SKM-1 treated with dmso at 0.1 percent for 144 hours (cell line): ENCODE measurements at regions not wholly inside any gene's neighbourhood (a gene's known extent, or its start where the extent isn't known, plus 50 kb on each side); places are given as distances from the start of the nearest gene placed in this dataset.
"Not testable (repeated sequence)": the region's sequence is repeated elsewhere in the genome, so short reads cannot be mapped to it uniquely, and the experiment has no call there.

Experiments used
- DNase-seq: peaks from one replicate; lab custom pipeline; 2025; ENCODE audit not compliant: unreplicated experiment; lab: John Stamatoyannopoulos, UW

DNA sequence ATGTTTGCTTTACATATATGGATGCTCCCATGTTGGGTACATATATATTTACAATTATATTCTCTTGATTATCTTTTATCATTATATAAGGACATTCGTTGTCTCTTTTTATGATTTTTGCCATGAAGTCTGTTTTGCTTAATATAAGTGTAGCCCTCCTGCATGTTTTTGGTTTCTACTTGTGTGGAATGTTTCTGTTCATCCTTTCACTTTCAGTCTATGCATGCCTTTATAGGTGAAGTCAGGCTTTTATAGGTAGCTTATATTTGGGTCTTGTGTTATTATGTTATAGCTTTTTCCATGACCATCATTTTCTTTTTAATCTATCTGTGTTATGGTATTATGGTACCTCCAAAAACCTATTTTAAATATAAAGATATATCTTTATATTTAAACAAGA is 612.5 kb upstream of the HS3ST5 start:
- no peak for DNase-seq

GRCh38 chr6:114952229-114952628 is 609.4 kb upstream of the HS3ST5 start:
- DNase-seq: no peak

DNA sequence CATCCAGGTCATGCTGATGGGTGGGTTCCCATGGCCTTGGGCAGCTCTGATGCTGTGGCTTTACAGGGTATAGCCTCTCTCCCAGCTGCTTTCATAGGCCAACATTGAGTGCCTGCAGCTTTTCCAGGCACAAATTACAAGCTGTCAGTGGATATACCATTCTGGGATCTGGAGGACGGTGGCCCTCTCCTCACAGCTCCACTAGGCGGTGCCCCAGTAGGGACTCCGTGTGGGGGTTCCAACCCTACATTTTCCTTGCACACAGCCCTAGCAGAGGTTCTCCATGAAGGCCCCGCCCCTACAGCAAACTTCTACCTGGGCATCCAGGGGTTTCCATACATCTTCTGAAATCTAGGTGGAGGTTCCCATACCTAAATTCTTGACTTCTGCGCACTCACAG is 602.6 kb upstream of the HS3ST5 start:
- DNase-seq: no peak

- DNase-seq: no peak
These were observed 598.3 kb upstream of the HS3ST5 start for GRCh38 chr6:114941078-114941477.

DNA sequence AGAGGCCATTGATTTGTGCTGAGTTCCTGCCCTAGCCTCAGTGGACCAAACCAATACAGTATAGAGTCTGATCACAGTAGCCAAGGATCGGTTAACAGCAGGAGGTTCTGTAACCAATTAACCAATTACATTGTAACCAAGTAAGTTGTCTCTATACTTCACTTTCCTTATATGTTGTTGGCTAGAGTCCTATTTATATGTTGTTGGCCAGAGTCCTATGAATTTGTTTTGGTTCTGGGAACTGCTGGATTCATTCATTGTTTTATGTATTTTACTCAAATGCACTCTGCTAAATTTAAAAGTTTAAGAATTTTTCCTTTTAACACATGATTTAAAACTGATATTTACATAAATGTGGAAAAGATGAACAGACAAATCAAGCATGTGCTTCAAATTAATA is 597.4 kb upstream of the HS3ST5 start:
- no peak for DNase-seq

- DNase-seq: no peak
These were observed 596.8 kb upstream of the HS3ST5 start for GRCh38 chr6:114939630-114940029.

GRCh38 chr6:114936080-114936479 is 593.3 kb upstream of the HS3ST5 start:
- DNase-seq: no peak

DNA sequence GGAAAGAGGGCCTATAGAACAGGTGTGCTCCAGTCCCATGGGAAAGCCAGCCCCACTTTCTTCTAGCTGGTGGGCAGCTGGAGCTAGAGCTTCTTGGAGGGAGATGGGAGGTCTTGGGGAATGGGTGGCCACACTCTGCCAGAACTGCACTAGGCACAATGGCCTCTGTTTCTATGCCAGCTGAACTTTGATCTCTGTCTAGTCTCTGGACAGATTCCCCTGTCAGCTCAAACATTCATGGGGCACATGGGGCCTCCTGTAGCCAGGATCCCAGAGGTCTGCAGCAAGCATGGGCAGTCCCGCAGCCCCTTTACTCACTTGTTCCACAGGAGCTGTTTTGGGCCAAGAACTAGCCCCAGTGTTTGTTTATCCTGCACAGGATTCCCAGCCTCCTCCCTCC is 591.3 kb upstream of the HS3ST5 start:
- no peak for DNase-seq

DNA sequence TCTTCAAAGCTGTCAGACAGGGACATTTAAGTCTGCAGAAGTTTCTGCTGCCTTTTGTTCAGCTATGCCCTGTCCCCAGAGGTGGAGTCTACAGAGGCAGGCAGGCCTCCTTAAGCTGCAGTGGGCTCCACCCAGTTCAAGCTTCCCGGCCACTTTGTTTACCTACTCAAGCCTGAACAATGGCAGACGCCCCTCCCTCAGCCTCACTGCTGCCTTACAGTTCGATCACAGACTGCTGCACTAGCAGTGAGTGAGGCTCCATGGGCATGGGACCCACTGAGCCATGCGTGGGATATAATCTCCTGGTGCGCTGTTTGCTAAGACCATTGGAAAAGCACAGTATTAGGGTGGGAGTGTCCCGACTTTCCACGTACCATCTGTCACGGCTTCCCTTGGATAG is 585.9 kb upstream of the HS3ST5 start:
- DNase-seq: not testable (repeated sequence)

- no peak for DNase-seq
These were observed 563.3 kb upstream of the HS3ST5 start for GRCh38 chr6:114906096-114906495.

DNA sequence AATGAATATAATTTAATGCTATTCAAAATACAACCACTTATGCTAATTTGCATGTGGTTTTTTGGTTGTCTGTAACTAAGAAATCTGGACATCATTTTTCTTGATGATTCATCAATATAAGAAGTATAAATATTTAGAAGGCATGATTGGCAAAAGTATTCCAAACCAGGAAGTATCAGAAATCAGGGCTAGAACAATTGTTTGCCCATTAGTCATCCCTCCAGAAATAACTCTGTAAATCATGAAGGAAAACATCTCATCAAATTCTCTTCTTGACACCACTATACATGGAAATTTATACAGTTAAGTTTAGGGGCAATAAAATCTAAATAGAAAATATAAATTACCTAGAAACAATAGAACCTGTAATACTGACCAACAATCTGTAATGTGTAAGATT is 554.7 kb upstream of the HS3ST5 start:
- DNase-seq: no peak

GRCh38 chr6:114892211-114892610 is 549.4 kb upstream of the HS3ST5 start:
- DNase-seq: no peak

DNA sequence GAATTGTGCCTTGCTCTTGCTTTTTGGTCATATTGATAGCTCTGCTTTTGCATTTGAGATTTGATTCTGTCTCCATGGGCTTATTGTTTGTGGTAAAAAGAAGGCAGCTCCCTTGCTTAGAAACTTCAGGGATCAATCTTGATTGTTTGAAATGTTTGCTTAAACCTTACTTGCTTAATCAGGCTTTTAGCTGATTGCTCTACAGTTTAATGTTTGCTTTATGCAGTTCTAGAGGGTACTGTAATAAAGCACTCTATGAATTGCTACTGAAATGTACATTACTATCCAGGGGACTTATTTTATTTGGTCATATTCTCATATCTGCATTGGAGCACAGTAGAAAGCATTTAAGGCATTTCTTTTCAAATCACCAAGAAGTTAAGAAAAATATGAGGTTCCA is 545.4 kb upstream of the HS3ST5 start:
- no peak for DNase-seq

DNA sequence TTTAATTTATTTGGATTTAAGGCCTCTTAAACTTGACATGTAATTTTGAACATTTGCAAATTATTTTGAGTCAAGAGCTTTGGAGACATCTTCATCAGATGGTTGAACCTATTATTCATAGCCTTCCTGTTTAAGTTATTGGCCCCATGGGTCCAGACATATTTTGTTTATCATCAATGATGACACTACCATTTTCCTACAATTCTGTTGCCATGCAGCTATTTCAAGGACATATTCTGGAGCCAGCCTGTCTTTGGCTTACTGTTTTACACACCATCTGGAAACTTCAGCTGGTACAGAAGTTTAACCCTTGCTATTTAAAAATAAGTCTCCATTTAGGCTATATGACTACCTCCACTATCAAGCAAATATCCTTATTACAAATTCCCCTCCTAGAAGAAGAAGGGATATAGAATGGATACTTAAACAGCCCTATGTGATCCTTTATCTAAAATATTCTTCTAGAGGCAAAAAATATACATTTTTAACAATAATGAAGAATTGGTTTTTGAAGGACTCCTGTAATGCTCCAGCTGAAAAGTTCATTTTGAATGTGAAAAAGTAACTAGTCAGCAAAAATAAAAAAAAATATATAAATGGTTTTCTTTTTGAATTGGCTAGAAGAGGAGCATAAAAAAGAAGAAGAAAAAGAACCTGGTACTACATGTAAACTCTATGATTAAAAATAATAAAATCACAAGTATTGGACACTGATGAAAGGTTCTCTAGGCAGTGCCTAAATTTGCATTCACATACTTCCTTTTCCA is 544.0 kb upstream of the HS3ST5 start:
- DNase-seq: no peak

GRCh38 chr6:114879693-114880092 is 536.9 kb upstream of the HS3ST5 start:
- DNase-seq: no peak

GRCh38 chr6:114878091-114878490 is 535.3 kb upstream of the HS3ST5 start:
- DNase-seq: no peak

DNA sequence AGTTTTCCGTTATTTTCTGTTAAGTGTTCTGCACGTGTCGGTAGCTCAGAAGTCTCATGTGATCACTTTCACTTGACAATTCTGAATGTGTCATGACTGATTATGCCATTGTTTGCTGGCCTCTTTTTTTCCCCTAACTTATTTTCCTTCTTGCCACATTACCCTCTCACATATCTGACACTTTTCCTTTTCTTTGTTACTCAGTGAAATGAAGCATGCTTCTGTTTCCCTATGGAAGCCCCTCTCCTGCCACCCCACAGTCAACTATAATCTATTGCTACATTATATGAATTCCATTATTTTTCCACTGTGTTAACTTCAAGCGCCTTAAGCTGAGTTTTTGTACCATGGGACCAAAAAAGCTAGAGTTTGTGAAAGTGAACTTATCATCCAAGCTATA is 531.6 kb upstream of the HS3ST5 start:
- DNase-seq: no peak

DNA sequence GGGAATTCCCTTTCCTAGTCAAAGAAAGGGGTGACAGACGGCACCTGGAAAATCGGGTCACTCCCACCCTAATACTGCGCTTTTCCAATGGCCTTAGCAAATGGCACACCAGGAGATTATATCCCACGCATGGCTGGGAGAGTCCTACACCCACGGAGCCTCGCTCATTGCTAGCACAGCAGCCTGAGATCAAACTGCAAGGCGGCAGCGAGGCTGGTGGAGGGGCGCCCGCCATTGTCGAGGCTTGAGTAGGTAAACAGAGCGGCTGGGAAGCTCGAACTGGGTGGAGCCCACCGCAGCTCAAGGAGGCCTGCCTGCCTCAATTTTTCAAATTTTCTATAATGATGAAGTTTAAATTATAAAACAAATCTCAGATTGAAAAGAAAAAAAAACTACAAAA is 522.7 kb upstream of the HS3ST5 start:
- DNase-seq: not testable (repeated sequence)

DNA sequence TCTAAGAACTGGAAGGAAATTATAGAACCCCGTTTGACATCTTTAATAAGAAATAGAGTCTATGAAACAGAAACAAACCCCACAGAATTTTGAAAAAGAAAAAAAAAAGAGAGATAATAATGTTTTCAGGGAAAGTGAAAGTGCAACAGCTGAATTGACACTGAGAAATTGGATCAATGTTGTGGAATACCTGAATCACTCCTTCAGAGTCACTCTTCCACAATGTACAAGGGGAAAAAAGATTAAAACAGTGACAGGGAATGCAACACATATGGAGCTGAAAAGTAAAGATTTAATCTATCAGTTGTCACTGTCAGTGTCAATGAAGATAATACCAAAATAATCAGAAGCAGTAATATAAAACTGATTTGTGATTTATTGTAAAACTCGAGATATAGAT is 520.8 kb upstream of the HS3ST5 start:
- no peak for DNase-seq

- DNase-seq: no peak
These were observed 520.0 kb upstream of the HS3ST5 start for GRCh38 chr6:114862819-114863218.

DNA sequence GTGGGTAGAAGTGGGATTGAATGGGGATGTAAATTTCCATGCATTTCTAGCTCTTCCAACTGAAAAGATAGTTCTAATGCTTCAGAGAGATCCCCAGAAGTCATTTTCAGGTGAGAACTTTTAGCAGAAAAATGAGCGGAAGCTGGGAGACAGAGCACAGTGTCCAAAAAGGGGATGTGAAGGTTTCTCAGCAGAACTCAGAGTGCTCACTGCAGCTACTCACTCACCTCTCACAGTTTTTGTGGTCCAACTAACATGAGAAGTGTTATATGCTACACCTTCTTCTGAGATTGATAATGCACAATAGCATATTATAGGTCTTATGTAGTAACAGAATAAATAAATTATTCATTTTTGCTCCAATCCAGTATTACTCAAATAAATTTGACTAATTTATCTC is 519.2 kb upstream of the HS3ST5 start:
- DNase-seq: no peak

DNA sequence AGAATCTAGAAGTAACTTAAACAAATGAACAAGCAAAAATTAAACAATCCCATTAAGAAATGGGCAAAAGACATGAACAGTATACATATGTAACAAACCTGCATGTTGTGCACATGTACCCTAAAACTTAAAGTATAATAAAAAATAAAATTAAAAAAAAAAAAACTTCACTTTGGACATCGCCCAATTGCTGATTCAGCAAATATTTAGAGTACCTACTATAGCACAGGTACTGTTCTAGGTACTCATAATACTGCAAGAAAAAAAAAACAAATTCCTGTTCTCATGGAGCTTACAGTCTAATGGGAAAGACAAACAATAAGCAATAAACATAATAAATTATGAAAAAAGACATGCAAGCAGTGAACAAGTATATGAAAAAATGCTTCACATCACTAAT is 501.5 kb upstream of the HS3ST5 start:
- no peak for DNase-seq

DNA sequence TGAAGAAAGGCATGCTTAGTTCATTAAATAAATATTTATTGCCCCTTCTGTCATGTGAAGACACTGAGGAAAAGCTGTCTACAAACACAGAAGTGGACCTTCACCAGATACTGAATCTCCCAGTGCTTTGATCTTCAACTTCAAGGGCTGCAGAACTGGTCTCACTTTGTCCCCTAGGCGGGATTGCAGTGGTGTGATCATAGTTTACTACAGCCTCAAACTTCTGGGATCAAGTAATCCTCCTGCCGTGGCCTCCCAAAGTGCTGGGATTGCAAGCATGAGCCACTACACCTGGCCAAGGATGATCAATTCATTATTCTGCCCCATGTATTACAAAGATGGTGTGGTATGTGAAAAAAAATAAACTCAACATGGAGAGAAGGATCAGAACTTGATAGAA is 496.2 kb upstream of the HS3ST5 start:
- DNase-seq: no peak
